SU-DHL-6 (cell line): ENCODE measurements at regions not wholly inside any gene's neighbourhood (a gene's known extent, or its start where the extent isn't known, plus 50 kb on each side); places are given as distances from the start of the nearest gene placed in this dataset.

Source experiments
- CTCF ChIP-seq: fragments of 200-600 bp; sonication (generic); IDR thresholded peaks from one replicate; pipeline ENCODE4 v1.5.1; 2017; ENCODE audit warnings: antibody characterized with exemption, mild to moderate bottlenecking, low read length, moderate library complexity; ENCODE audit not compliant: insufficient read depth, poor library complexity, severe bottlenecking
- EZH2phosphoT487 ChIP-seq: fragments of 200-600 bp; sonication (generic), shearing (Covaris generic); conservative IDR thresholded peaks from 2 replicates; pipeline ENCODE4 v1.6.1; 2018; ENCODE audit warnings: mild to moderate bottlenecking, antibody characterized with exemption, low read length, moderate library complexity, mixed read lengths

- no peak for TF ChIP-seq CTCF
- TF ChIP-seq EZH2phosphoT487: no peak
These were observed 157.1 kb upstream of the SPRY2 start for GRCh38 chr13:80497978-80498377.
